ENCODE measurements at regions not wholly inside any gene's neighbourhood (a gene's known extent, or its start where the extent isn't known, plus 50 kb on each side); places are given as distances from the start of the nearest gene placed in this dataset.

DNA sequence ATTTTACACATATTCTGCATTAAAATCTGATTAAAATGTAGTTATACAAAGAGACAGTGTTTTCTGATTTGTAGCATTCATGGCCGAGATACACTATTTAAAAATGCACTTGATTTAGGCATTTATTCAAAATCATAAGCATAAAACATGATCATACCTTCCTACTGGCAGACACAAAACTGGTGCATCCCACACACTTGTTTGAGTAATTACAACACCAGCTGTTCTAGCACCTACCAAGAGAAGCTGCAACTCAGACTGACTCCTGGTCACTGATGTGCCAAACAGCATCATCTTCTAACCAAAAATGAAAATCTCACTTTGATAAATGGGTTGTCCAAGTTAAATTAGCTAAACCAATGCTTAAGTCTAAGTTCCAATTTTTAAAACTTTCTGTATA is 262.7 kb upstream of the NSMCE3 start:
- TF ChIP-seq, protein P1, sequence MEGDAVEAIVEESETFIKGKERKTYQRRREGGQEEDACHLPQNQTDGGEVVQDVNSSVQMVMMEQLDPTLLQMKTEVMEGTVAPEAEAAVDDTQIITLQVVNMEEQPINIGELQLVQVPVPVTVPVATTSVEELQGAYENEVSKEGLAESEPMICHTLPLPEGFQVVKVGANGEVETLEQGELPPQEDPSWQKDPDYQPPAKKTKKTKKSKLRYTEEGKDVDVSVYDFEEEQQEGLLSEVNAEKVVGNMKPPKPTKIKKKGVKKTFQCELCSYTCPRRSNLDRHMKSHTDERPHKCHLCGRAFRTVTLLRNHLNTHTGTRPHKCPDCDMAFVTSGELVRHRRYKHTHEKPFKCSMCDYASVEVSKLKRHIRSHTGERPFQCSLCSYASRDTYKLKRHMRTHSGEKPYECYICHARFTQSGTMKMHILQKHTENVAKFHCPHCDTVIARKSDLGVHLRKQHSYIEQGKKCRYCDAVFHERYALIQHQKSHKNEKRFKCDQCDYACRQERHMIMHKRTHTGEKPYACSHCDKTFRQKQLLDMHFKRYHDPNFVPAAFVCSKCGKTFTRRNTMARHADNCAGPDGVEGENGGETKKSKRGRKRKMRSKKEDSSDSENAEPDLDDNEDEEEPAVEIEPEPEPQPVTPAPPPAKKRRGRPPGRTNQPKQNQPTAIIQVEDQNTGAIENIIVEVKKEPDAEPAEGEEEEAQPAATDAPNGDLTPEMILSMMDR (IDR thresholded peaks at IDR 0.05 in 4 of 5, conservative IDR thresholded peaks at IDR 0.05 in 1 of 5) = no peak
- TF ChIP-seq POLR2A (IDR thresholded peaks at IDR 0.05) = no peak
